ENCODE measurements at regions not wholly inside any gene's neighbourhood (a gene's known extent, or its start where the extent isn't known, plus 50 kb on each side); places are given as distances from the start of the nearest gene placed in this dataset.

DNA sequence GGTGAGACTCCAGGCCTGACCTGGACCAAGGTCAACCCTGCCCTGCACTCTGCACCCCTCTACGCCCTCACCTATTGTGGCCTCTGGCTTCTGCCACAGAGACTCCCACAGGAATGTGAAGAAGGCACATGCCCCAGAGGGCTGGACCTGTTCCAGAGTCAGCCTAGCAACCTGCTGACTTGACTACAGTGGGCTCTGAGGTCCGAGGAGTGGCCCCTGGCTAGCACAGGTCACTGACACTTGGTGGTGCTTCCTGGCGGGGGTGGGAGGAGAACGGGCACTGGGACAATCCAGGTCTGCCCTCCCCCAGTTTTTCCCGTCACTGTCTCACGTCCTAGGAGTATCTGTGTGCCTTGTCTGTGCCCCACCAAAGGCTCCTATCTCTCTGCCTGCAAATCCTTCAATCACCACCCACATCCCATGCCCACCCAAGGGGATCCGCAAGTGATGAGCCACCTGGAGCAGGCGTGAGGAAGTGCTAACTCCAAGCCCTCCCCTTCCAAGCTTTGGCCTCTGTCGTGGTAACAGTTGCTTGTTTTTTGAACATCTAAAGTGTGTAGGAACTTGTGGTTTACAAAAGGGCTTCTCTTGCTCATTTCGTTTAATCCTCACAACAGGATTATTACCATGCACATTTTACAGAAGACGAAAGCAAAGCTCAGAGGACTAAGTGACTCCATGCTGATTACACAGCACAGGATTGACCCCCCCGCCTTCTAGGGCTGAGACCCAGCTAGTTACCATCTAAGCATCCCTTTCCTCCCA lies 86.2 kb downstream of the MCFD2 start:
- DNase-seq: no peak

DNA sequence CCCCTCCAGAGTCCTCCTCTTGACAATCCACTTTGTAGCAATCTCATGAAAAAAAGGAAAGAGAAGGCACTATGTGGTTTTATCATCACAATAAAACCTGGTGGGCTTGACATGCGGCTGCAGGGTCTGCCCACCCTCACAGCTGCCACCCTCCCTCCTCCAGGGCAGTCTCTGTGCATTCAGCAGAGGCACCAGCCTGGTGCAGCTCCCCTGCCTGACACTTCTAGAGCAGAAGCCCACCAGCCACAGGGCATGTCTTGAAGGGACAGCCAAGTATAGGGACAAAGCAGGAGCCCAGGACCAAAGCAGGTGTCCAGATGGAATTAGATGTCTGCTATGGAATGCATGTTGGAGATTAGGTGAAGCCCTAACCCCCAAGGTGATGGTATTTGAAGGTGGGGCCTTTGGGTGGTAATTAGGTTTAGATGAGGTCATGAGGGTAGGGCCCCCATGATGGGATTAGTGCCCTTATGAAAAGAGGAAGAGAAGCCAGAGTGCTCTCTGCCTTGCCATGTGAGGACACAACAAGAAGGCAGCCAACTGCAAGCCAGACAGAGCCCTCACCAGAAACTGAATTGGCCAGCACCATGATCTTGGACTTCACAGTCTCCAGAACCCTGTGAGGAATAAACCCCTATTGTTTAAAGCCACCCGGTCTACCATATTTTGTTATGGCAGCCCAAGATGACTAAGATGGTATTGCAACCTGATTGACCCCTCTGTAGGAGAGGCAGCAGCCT lies 86.9 kb downstream of the MCFD2 start:
- no peak for DNase-seq

DNA sequence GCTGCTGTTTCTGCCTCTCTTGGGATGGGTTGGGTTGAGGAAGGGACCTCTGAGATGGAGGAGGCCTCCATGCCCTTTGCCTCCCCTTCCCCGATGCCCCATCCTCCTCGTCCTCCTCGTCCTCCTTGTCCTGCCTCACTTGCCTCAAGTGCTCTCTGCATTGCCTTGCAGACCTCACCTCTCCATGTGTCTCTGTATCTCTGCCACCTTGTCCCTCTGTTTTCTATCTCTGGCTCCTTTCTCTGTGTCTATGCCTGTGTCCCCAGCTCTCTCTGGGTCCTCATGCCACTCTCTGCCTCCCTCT lies 87.5 kb downstream of the MCFD2 start:
- no peak for DNase-seq

DNA sequence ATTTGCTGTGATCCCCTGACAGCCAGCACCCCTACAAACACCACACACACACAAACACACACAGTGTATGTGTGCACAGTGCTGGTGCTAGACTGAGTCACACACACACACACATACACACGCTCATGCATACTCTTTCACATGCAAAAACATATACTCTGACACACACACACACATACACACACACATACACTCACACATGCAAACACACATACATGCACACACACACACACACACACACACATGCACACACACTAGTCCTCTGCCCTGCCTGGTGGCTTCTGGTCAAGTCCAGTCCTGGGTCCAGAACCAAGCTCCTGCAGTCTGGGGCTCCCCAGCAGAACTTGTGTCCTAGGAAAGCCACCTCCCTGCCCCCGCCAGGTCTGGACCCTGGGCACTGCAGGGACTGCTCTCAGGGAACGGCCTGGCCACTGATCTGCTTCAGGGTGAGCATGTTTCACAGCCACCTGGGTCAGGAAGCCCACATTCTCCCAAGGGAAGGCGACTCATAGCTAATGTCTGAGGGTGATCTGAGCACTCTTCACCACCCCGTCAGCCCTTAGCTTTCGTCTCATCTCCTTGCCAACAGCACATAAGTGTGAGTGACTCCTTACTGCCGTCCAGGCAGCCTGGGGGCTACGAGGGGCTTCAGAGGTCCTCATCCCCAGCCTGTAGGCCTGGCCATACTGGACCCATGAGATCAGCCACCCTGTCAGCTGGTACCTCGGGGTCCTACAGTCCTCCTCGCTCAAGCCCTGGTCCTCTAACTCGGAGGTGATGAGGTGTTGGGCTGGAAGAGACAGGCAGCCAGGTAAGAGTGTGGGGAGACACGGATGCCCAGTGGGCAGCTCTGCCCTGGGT lies 88.1 kb downstream of the MCFD2 start:
- peak; percentile 93 for DNase-seq

DNA sequence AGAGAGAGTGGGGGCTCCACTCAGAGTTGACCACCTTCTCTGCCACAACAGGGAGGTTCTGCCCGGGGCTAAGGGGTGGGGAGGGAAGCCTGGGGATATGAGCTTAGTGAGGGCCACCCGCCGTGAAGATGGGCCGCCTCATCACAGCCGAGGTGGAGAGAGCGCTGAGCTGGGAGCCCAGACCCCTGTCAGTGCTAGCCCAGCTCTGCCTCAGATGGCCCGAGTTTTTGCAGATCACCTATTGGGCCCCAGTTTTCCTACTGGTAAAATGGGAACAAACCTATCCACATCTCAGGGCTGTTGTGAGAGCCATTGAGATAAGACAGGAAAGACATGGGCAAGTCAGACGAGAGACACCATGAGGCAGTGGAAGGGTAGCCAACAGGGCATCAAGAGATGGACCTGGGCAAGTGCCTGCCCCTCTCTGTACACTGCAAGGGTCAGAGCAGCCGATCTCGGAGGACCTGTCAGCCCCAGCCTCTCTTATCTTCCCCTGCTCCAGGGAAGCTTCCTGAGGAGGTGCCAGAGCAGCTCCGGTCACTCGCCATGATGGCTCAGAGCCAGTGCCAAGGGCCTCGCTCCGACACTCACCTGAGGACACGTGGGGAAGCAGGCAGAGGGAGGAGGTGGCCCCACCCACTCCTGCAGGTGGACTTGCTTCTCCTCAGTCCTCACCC lies 88.9 kb downstream of the MCFD2 start:
- DNase-seq: no peak

DNA sequence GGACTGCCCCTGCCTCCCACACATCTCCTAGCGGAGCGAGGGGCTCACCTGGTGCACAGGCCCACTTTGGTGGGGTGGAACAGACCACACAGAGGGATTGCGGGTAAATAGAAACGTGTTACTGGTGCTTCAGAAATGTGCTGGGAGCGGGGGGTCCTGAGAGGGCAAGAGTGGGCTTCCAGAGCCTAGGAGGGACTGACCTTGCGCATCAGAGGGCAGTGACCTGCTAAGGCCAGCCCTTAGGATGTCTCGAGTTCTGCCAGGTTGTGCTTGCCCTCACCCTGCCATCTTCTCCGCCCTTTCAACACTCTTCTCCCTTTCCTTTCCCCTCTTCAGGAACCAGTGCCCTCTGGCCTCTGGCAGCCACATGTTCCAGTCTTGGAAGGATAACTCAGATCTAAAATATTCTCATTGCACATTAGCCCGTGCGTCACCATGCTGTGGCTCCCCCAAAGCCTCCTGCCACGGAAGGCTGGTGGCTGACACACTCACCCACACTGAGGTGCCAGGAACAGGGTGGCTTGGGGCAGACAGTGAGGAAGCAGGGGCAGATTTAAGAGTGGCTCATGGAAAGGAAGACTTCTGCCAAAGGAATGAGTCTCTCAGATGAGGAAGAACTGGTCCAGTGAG lies 89.6 kb downstream of the MCFD2 start:
- DNase-seq: peak; percentile 90

DNA sequence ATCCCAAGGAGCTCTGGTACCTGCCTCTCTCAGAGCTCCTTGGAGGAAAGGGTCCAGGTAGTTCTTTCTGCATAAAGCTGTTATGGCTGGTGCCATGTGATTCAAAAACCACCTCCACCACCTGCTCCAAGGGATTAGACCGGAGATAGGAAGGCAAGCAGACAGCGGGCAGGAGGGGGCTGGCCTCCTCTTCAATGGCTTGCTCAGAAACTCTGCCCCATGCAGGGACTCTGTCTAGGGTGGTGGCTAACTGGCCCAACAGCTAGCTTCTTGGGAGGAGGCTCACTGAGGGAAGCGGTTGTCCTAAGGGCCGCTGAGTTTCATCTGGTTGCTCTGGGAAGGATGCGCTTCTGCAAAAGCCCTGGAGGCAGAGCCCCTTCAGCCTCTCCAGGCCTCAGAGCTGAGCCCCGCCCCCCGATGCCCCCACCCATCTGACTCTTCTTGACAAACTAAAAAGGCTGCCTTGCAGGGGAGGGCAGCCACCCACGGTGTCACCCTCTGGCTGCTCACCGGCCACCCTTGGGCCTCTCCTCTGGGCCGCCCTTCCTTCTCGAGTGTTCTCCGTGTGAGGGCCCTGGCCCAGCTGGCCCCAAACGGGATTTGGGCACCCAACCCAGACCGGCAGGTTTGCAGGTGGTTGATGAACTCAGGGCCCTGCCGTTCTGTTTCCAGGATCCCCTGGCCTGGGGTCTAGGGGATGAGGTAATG lies 90.2 kb downstream of the MCFD2 start:
- DNase-seq: no peak

DNA sequence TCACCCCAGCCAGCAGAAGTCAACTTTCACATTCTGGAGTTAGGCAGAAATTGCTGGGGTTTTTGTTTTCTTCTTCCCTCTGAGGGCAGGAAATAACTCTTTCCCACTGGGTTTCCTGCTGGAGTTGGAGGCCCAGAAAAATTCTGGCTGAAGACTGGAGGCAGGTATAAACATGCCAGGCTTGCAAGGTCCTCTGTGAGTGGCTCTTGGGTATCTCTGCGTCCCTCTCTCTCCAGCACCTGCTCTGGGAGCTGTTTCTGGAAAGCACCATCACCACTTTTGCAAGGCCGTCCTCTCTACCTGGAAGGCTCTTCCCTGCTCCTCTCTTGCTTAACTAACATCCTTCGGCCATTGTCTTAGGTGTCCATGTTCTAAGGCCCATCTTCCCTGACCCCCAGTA lies 91.0 kb downstream of the MCFD2 start:
- no peak for DNase-seq

DNA sequence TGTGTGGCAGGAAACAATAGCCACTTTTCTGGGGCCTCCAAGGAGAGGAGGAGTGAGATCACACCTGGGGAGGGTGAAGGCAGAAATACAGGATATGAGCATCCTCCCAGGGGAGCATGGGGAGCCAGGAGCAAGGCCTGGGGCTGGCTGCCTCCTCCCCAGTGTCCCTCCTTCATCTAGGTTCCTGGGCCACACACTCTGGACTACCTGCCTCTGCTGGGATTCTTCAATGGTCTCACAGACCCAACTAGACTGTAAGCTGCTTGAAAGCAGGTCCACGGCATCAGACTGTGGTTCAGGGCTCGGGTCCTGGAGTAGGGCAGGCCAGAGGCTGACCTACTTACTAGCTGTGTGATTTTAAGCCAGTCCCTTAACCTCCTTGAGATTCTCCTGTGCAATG lies 94.0 kb downstream of the MCFD2 start:
- no peak for DNase-seq

DNA sequence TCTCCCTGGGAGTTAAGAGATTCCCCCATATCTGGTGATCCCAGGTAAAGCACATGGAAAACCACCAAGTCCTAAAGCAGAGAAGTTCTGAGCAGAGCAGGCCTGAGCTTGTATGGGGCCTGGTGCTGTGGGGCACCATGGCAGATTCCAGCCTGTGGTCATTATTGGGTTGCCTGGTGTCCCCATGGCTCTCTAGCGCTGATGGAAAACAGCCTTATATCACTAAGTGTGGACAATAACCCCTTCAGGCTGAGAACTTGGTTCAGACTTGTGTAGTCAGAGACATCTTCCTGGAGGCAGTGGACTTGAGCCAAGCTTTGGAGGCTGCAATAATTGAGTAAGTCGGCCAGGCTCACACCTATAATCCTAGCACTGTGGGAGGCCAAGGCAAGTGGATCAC lies 96.8 kb downstream of the MCFD2 start:
- no peak for DNase-seq

DNA sequence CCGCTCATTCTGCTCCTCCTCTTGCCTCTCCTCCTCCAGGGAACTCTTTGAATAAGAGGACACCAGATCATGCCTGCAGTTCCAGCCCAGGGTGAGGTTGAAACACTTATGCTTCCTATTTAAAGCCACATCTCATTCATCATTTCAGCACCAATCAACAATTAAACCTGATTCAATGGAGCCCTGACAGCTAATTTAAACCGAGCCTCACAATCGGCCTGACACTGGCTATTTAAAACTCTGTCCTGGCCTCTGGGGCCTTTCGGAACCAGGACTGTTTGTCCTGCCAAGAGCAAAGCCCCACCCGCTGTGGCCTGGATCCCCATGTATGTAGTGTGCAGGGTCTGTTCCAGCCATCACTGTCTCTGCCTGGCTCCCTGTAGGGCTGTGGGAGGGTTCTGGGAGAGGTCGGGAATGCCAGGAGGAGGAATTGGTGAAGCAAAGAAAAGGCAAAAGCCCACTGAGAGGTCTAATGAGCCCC lies 97.4 kb downstream of the MCFD2 start:
- peak; percentile 57 for DNase-seq

DNA sequence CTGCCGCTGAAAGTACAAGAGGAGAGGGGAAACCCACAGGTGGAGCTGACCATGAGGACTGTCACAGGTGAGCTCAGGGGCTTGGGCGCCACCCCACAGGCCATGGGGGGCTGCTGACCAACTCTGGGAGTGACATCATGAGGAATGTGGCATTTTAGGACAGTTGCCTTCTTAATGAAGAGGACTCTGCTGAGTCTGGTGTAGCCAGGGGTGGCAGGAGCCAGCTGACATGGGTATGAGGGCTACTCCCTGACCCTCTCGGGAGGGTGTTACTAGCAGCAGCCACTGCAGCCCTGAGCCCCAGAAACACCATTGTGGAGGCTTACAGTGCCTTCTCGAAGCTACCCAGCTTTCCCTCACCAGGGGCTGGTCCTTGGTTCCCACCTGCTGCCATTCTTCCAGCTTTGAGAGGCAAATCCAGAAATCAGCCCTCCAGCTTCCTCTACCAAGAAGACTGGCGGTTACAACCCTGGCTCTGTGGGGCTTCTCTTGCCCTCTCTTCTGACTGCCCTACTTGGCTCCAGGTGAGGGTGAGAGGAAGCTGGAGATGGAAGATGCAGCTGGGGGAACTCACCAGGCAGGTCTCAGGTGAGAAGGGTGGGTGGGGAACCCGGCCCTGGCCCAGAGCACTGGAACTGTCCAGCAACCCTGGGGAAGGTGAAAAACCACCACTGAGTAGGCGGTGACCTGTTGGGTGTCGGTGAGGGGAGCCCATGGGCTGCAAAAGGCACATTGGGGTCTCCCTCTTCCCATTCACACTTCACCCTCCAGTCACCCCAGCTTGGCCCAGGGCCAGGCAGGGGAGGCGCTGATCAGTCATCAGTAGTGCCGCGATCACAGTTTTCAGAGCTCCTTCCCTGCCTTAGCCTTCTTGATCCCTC lies 98.5 kb downstream of the MCFD2 start:
- no peak for DNase-seq

DNA sequence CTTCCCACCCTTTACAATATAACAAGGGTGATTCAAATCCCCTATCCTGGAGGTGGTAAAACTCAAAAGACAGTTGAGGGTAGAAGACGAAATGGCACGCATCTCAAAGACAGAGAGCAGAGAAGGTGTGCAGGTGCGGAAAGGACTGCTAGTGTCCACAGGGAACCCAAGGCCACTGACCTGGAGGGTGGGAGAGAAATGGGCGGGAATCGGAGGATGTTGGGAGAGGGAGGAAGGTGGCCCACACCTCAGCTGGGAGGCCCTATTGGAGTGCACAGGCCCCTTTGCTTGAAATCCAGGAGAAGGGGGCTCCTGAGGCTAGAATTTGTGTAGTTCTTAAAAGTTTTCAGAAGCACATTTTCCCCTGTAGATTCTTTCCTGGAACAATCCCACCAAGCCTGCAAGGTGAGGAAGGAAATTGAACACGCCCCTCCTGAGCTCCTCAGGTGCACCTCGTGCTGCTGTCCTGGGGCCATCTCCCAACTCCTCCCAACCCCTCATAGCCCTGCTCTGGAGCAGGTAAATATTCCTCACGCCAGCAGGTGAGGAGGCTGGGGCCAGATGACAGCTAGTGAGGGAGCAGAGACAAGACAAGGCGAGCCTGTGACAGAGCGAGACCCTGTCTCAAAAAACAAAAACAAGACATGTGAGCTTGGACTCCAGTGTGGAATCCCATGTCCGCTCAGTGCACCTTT lies 99.3 kb downstream of the MCFD2 start:
- DNase-seq: no peak

DNA sequence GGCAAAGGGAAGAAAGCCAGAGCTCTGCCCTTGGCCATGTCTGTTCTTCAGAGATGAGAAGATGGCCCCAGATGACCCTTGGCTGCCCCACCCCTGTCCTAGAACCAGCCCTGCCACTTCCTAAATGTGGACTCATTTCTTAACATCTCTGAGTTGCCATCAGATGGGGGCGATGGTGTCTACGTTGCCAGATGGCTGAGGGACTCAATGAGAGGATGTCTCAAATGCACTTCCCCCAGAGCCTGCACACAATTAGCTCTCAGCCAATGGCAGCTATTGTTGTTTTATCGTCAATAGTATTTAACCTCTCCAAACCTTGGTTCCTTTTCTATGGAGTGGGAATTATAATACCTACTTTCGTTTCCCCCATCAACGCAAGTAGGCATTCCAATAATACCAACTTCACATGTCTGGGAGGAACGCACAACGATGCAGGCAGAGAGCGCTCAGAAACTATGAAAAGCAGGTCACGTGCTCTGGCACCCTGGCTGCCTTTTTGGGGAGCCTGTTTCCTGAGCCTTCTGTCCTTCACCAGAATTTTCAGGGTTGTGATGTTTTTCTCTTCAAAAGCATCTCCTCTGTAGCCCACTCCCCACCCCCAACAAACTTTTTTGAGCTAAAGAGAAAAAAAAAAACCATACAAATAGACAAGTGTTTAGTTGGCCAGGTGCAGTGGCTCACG lies 100.3 kb downstream of the MCFD2 start:
- DNase-seq: peak; percentile 61

DNA sequence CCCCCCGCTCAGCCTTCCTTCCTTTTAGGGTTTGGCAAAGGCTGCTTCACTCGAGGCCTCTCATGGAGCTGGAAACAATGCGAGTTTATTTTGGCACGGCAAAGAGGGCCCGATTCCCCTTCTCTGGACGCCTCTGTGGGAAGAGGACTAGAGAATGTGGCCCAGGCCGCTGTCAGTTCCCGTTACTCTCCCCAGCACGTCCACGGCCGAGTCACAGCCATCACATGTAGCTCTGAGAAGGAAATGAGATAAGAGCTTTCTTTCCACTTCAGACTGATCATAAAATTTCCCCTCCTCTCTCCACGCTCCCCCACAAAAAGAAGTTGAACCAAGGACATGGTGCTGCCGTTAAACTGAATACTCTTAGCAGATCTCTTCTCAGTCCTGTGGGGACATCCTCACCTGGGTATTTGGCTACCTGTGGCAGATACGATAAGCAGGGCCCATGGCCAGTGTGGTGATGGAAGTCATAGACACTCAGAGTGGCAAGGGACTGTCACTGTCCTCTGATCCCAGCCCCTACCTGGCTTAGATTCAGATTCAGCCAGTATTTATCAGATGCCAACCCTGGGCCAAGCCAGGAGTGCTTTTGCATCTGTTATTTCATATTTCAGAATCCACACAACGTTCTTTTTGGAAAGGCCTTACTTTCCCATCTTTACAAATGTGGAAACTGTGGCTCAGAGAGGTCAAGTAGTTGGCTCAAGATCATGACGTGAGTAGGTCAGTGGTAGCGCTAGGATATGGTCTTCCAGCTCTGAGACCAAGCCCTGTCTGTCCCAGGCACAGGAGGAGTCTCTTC lies 101.2 kb downstream of the MCFD2 start:
- peak; percentile 84 for DNase-seq

DNA sequence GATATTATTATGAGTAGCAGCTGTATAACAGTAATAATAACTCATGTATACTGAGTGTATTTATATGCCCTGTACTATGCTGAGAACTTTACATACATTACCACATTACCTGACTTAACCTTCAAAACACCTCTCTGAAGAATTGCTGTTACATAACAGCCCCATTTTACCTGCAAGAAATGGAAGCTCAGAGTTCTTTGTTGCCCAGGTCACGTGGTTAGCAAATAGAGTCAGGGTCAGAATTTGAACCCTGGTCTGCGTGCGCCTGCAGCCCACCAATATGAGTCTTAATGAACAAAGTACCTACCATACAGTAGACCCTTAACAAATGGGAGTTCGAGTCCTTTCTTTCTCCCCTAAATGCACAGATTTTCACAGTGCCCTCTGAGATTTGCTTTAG lies 101.9 kb downstream of the MCFD2 start:
- no peak for DNase-seq

DNA sequence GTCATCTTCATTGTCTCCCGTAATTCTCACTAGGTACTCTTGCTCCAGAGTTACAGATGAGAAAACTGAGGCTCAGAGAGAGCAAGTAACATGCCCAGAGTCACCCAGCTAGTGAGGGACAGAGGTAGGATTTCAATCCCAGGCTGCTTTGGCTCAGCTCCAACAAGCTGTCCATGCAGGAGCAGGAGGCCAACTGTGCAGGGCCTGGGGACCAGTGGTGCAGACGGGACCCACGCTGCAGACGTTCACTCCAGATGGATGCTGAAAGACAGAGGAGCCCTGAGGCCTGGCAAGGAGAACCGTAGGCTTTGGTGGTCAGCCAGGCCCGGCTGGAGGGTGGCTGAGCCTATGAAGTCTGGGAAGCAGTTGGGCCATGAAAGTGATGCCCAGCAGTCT lies 102.6 kb downstream of the MCFD2 start:
- DNase-seq: no peak

Measured in fibroblast of skin of right biceps (primary cell).